Cardiac muscle cell (in vitro differentiated cells and primary cell): ENCODE measurements at regions not wholly inside any gene's neighbourhood (a gene's known extent, or its start where the extent isn't known, plus 50 kb on each side); places are given as distances from the start of the nearest gene placed in this dataset.

Source experiments
- DNase-seq, 2 donors: peaks; one replicate each; pipeline versions ENCODE4 v3.0.0 to v3.0.0-alpha.2; 2010 to 2017; ENCODE audit warnings: low read depth in 1 of 2, low spot score in 1 of 2
- H3K27ac ChIP-seq: fragments of 200-600 bp; sonication (generic); 2 replicates; pipeline ENCODE4 v1.5.1; 2016
- H3K27me3 ChIP-seq: fragments of 200-600 bp; sonication (generic); 2 replicates; pipeline ENCODE4 v1.6.0; 2016; ENCODE audit warnings: control low read depth
- H3K36me3 ChIP-seq: fragments of 200-600 bp; sonication (generic); 2 replicates; pipeline ENCODE4 v1.5.1; 2016; ENCODE audit warnings: control low read depth
- H3K4me1 ChIP-seq: fragments of 200-600 bp; sonication (generic); 2 replicates; pipeline ENCODE4 v1.8.1; 2017; ENCODE audit warnings: low read depth, mild to moderate bottlenecking, mixed run types
- H3K4me3 ChIP-seq: fragments of 200-600 bp; sonication (generic); 2 replicates; pipeline ENCODE4 v1.5.1; 2016; ENCODE audit warnings: mild to moderate bottlenecking
- H3K9me3 ChIP-seq: fragments of 200-600 bp; sonication (generic); 2 replicates; pipeline ENCODE4 v1.5.1; 2017; ENCODE audit warnings: low read depth, mild to moderate bottlenecking, control low read depth
- TF ChIP-seq, protein P1 (sequence below): IDR thresholded peaks from 2 replicates; pipeline ENCODE4 v1.5.1; 2012; ENCODE audit warnings: low read depth, mild to moderate bottlenecking, low read length

DNA sequence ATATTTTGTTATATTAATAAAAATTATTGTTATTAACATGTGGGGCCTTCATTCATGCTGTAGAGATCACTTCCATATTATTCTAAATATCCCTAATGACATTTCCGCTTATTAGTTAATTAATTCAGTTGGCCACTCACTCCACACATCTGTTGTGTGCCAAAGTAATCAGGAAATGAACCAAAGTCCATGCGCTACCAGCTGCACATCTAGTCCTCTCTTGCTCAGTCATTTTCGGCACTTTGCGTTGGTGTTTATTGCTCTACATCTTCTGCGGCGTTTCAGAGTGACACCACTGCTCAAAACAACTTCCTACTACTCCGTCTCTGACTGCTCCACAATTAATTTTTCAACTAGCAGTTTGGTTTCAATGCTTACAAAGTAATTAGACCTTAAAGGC is 101.4 kb upstream of the ZFHX3 start:
- Histone ChIP-seq H3K36me3 (no peaks in the 10 kb centered on the region), H3K9me3 (no peaks in the 10 kb centered on the region), H3K4me1 (peaks cover 12% of the 10 kb centered on the region), H3K27me3 (no peaks in the 10 kb centered on the region), H3K27ac (no peak overlapping the region), H3K4me3 (no peak overlapping the region)
- no peak for DNase-seq
- TF ChIP-seq, protein P1, sequence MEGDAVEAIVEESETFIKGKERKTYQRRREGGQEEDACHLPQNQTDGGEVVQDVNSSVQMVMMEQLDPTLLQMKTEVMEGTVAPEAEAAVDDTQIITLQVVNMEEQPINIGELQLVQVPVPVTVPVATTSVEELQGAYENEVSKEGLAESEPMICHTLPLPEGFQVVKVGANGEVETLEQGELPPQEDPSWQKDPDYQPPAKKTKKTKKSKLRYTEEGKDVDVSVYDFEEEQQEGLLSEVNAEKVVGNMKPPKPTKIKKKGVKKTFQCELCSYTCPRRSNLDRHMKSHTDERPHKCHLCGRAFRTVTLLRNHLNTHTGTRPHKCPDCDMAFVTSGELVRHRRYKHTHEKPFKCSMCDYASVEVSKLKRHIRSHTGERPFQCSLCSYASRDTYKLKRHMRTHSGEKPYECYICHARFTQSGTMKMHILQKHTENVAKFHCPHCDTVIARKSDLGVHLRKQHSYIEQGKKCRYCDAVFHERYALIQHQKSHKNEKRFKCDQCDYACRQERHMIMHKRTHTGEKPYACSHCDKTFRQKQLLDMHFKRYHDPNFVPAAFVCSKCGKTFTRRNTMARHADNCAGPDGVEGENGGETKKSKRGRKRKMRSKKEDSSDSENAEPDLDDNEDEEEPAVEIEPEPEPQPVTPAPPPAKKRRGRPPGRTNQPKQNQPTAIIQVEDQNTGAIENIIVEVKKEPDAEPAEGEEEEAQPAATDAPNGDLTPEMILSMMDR: no peak

GRCh38 chr16:73147958-73148357 is 100.0 kb upstream of the ZFHX3 start:
- H3K9me3 ChIP-seq: no peaks in the 10 kb centered on the region
- TF ChIP-seq, protein P1: no peak
- H3K36me3 ChIP-seq: no peaks in the 10 kb centered on the region
- H3K27ac ChIP-seq: no peak overlapping the region
- no peaks in the 10 kb centered on the region for H3K27me3 ChIP-seq
- H3K4me3 ChIP-seq: no peak overlapping the region
- H3K4me1 ChIP-seq: peaks cover 12% of the 10 kb centered on the region
- DNase-seq: no peak

GRCh38 chr16:73145166-73145880 is 97.4 kb upstream of the ZFHX3 start:
- Histone ChIP-seq H3K4me3 (no peak overlapping the region), H3K36me3 (no peaks in the 10 kb centered on the region), H3K9me3 (no peaks in the 10 kb centered on the region), H3K27me3 (no peaks in the 10 kb centered on the region), H3K27ac (no peak overlapping the region), H3K4me1 (no peaks in the 10 kb centered on the region)
- TF ChIP-seq, protein P1: no peak
- no peak for DNase-seq

DNA sequence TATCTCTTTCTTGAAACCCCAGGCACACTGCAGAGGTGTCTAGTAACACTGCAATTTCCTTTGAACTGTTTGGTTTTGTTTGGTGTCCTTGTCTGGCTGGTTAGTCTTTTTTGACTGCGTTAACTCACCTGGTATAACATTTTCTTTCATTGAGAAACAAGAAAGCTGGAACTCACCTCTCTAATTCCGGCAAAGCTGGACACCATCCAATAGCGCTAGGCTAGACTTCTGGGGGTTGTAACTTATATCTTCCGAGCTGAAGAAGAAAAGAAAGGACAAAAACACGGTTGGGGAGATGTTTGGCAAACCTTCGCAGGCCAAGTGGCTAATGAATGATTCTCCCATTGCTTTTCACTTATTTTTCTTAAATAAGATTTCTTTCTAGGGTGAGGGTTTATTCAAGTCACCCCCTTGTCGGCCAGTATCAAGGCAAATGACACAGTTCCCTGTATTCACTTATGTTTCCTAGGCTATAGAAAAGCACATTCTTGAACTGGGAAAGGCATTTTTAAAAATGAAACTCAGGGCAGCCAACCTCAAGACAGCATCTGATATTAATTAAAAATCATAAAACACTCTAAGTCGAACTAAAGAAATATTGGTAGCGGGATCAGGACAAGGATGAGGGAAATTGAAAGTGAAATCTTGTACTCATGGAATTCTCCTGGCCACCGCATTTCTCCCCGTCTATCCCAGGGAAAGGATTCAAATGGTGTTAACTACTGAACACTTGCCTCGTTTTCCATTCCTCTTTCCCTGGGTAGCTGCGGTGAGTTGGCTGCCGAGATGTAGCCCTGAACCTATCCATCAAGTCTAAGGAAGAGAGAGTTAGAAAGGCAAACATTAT is 95.9 kb upstream of the ZFHX3 start:
- no peak overlapping the region for H3K4me3 ChIP-seq
- DNase-seq: peak in 1 of 2 donors; percentile 36
- TF ChIP-seq, protein P1: no peak
- no peak overlapping the region for H3K27ac ChIP-seq
- H3K36me3 ChIP-seq: no peaks in the 10 kb centered on the region
- no peaks in the 10 kb centered on the region for H3K4me1 ChIP-seq
- H3K27me3 ChIP-seq: no peaks in the 10 kb centered on the region
- H3K9me3 ChIP-seq: no peaks in the 10 kb centered on the region

DNA sequence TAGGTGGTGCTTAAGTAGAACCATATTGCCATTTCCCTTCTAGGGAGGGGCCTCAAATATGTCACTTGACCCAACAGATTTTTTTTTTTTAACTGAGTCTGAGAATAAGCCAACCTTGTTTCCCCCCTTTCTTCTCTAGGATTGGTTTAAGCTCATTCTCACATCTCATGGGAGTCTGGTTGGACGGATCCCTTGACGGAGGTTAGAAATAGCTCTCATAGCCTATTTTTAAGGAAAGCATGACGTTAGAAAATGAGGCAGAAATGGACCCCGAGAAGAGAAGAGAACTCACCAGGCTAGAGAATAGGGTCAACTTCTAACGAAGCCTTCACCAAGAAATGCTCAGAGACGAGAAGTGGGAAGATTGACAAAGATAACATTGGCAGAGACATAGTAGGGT is 95.1 kb upstream of the ZFHX3 start:
- no peak overlapping the region for H3K27ac ChIP-seq
- no peak for DNase-seq
- no peaks in the 10 kb centered on the region for H3K36me3 ChIP-seq
- H3K4me1 ChIP-seq: no peaks in the 10 kb centered on the region
- H3K4me3 ChIP-seq: no peak overlapping the region
- no peaks in the 10 kb centered on the region for H3K27me3 ChIP-seq
- H3K9me3 ChIP-seq: no peaks in the 10 kb centered on the region
- TF ChIP-seq, protein P1: no peak
